ENCODE measurements at regions not wholly inside any gene's neighbourhood (a gene's known extent, or its start where the extent isn't known, plus 50 kb on each side); places are given as distances from the start of the nearest gene placed in this dataset.

- TF ChIP-seq, protein P1, sequence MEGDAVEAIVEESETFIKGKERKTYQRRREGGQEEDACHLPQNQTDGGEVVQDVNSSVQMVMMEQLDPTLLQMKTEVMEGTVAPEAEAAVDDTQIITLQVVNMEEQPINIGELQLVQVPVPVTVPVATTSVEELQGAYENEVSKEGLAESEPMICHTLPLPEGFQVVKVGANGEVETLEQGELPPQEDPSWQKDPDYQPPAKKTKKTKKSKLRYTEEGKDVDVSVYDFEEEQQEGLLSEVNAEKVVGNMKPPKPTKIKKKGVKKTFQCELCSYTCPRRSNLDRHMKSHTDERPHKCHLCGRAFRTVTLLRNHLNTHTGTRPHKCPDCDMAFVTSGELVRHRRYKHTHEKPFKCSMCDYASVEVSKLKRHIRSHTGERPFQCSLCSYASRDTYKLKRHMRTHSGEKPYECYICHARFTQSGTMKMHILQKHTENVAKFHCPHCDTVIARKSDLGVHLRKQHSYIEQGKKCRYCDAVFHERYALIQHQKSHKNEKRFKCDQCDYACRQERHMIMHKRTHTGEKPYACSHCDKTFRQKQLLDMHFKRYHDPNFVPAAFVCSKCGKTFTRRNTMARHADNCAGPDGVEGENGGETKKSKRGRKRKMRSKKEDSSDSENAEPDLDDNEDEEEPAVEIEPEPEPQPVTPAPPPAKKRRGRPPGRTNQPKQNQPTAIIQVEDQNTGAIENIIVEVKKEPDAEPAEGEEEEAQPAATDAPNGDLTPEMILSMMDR (IDR thresholded peaks at IDR 0.05; ENCODE audit: low read depth, low read length) = no peak
- DNase-seq (ENCODE audit: extremely low read depth, low read depth) = no peak
These were observed 152.9 kb downstream of the C9orf50 start for GRCh38 chr9:129467739-129468666.

DNA sequence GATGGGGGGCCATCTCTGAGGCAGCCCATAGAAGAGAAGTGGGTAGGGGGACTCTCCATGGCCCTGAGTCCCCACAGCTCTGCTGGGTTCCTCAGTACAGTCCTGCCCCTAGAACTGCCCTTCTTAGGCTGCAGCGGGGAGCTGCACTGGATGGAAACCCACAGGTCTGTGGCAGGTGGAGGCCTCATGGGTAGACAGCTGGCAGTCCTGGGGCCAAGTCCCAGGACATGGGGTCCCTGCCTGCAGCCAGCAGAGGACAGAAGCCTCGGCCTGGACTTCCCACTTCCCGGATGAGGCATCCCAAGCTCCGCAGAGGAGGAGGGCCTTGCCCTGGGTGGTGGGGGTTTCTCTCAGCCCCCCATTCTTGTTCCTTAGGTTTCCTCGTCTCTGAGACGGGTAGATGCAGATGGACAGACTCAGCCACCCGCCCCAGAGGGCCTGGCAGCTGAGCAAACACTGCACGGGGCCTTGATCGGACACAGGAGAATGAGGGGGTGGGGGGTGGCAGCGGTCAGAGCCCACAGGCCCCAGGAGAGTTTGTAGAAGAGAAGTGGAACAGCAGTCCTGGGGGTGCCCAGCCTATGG lies 153.8 kb downstream of the C9orf50 start:
- DNase-seq (ENCODE audit: extremely low read depth, low read depth) = no peak
- TF ChIP-seq, protein P1 (IDR thresholded peaks at IDR 0.05; ENCODE audit: low read depth, low read length) = no peak

- TF ChIP-seq, protein P1 (IDR thresholded peaks at IDR 0.05; ENCODE audit: low read depth, low read length) = no peak
- DNase-seq (ENCODE audit: extremely low read depth, low read depth) = no peak
These were observed 154.9 kb downstream of the C9orf50 start for GRCh38 chr9:129465834-129466535.

DNA sequence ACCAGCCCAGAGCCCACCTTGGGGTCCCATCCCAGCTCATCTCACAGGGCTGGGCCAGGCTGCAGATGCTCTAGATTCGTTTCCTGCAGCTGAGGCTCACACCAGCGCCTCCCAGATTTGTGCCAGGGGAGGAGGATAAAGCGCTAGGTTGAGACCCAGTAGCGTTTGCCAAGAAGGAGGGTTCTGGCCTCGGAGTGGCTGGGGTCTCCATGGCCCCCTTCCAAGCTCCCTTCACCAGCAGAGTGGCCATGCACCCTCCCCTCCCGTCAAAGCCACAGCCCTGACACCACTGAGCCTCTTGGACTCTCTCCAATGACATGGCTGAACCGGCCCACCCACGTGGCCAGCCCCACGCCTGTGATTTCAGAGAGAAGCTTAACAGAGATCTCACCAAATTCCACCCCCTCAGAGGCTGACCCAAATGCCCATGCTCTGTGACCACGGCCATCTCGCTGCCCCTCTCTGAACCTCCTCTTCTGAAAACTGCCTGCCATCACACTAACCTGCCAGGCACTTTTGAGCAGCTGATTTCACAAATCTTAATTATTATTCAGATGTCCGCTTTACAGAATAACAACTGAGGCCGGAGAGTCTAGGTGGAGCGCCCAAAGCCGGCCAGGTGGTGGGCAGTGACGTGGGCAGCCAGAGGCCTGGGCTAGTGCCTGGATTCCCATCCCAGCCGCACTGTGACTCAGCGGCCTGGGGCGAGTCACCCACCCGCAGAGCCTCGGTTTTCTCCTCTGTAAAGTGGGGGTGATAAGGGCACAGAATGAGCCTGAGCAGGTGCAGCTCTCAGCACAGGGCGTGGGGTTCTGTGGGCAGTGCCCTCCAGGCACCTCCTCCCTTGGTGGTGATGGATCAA lies 155.7 kb downstream of the C9orf50 start:
- no peak for DNase-seq (ENCODE audit: extremely low read depth, low read depth)

GRCh38 chr9:129463994-129464393 lies 156.9 kb downstream of the C9orf50 start:
- DNase-seq (ENCODE audit: extremely low read depth, low read depth) = no peak
- TF ChIP-seq, protein P1 (IDR thresholded peaks at IDR 0.05; ENCODE audit: low read depth, low read length) = no peak

More for the DNA sequence above, 155.7 kb downstream of the C9orf50 start:
- TF ChIP-seq, protein P1 (IDR thresholded peaks at IDR 0.05; ENCODE audit: low read depth, low read length) = no peak

DNA sequence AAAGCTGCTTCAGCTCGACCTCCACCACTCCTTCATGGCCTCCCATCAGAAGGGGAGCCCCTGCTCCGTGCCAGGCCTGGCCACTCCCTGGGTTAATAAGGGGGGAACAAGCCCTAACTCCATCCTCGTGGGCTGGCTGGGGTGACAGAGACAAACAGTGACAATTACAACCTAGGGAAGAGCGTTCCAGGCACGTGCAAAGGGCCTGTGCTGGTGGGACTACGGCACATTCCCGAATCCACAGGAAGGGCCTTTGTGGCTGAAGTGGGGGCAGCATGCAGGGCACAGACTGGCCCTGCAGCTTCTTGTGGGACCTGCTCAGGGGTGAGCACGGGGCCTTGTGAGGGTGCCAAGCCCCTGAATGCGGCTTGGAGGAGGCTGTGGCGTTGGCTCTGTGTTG lies 157.4 kb downstream of the C9orf50 start:
- TF ChIP-seq, protein P1 (IDR thresholded peaks at IDR 0.05; ENCODE audit: low read depth, low read length) = no peak
- no peak for DNase-seq (ENCODE audit: extremely low read depth, low read depth)

Measured in AG09319 (cell line).